AG04450 (cell line): ENCODE measurements at regions not wholly inside any gene's neighbourhood (a gene's known extent, or its start where the extent isn't known, plus 50 kb on each side); places are given as distances from the start of the nearest gene placed in this dataset.

Experiments
- CTCF ChIA-PET: fragments of 300-600, 350-600 bp; formaldehyde crosslinking; extraction: SDS; loops from one replicate; lab custom pipeline; 2022; ENCODE audit warnings: antibody characterized with exemption, inconsistent platforms; lab: Charles Lee
- POLR2A ChIA-PET: fragments of 350-600 bp; formaldehyde crosslinking; extraction: SDS; loops from one replicate; lab custom pipeline; 2021; ENCODE audit warnings: antibody characterized with exemption, inconsistent platforms; lab: Yijun Ruan, JAX
- DNase-seq: peaks from one replicate; pipeline ENCODE4 v3.0.0-alpha.2; 2011; ENCODE audit warnings: low read depth, low spot score
- H3K27ac ChIP-seq: one replicate; pipeline ENCODE4 v1.5.1; 2012; ENCODE audit warnings: low read depth, low read length, control low read depth
- H3K27me3 ChIP-seq: one replicate; pipeline ENCODE4 v1.6.0; 2012; ENCODE audit warnings: low read length; ENCODE audit not compliant: control insufficient read depth, insufficient read depth
- H3K4me3 ChIP-seq: 2 replicates; pipeline ENCODE4 v1.5.1; 2011; ENCODE audit warnings: mild to moderate bottlenecking, low read depth, low read length, control low read depth
- H3K9me3 ChIP-seq: 2 replicates; pipeline ENCODE4 v1.5.1; 2012; ENCODE audit warnings: low read length; ENCODE audit not compliant: control insufficient read depth, insufficient read depth
- TF ChIP-seq, protein P1 (sequence below): IDR thresholded peaks from 2 replicates; pipeline ENCODE4 v1.5.1; 2011; ENCODE audit warnings: low read depth, low read length, control low read depth, inconsistent platforms

DNA sequence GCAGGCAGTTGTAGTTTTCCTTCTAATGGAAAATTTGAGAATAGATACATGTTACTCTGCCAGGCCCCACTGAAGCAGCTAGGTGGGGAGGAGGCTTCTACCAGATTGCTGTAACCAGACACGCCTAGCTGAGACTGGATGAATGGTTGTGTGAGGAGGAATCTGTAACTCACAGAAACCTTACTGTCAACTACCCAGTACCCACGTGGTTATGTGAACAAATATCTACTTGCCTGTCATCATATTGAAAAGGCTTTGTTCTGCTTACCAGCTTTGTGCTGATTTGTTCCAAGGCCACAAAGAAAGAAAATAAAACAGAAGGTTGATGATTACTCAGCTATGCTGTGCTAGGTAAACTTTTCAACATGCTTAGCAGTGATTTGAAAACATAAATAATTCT, 167.2 kb downstream of the CAPZA3 start:
- Histone ChIP-seq H3K27me3 (no peaks in the 10 kb centered on the region), H3K9me3 (no peaks in the 10 kb centered on the region; the same call in 1 of the 2 replicates), H3K27ac (no peak overlapping the region), H3K4me3 (no peak overlapping the region)
- DNase-seq = no peak
- POLR2A ChIA-PET = no interaction called here
- CTCF ChIA-PET = no interaction called here
- TF ChIP-seq, protein P1, sequence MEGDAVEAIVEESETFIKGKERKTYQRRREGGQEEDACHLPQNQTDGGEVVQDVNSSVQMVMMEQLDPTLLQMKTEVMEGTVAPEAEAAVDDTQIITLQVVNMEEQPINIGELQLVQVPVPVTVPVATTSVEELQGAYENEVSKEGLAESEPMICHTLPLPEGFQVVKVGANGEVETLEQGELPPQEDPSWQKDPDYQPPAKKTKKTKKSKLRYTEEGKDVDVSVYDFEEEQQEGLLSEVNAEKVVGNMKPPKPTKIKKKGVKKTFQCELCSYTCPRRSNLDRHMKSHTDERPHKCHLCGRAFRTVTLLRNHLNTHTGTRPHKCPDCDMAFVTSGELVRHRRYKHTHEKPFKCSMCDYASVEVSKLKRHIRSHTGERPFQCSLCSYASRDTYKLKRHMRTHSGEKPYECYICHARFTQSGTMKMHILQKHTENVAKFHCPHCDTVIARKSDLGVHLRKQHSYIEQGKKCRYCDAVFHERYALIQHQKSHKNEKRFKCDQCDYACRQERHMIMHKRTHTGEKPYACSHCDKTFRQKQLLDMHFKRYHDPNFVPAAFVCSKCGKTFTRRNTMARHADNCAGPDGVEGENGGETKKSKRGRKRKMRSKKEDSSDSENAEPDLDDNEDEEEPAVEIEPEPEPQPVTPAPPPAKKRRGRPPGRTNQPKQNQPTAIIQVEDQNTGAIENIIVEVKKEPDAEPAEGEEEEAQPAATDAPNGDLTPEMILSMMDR = no peak

- TF ChIP-seq, protein P1 = no peak
- DNase-seq = no peak
- Histone ChIP-seq H3K27me3 (no peaks in the 10 kb centered on the region), H3K4me3 (no peak overlapping the region), H3K9me3 (no peaks in the 10 kb centered on the region; the same call in 1 of the 2 replicates), H3K27ac (no peak overlapping the region)
- ChIA-PET CTCF (no interaction called here), POLR2A (no interaction called here)
Measured at GRCh38 chr12:18906395-18906794, 168.5 kb downstream of the CAPZA3 start.

DNA sequence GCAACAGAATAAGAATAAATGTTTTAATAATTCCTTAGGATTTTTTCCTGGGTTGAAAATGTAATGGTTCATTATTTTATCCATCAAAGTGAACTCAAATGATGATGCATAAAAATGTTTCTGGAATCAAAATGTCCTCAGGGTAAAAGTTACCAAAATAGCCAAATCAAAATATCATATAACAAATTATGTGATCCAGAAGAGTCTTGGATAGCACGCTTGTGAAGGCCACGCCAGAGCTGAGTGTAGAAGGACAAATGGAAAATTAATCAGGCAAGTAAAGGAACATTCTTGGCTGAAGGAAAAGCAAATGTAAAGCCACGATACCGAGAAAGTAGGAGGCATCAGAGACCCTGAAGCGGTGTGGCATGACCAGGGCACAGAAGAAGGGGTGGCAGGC, 169.2 kb downstream of the CAPZA3 start:
- TF ChIP-seq, protein P1 = no peak

GRCh38 chr12:18907728-18908127, 169.8 kb downstream of the CAPZA3 start:
- H3K4me3 ChIP-seq = no peak overlapping the region
- TF ChIP-seq, protein P1 = no peak
- H3K27me3 ChIP-seq = no peaks in the 10 kb centered on the region
- no peak for DNase-seq
- H3K27ac ChIP-seq = no peak overlapping the region
- ChIA-PET CTCF (no interaction called here), POLR2A (no interaction called here)
- H3K9me3 ChIP-seq = no peaks in the 10 kb centered on the region; the same call in 1 of the 2 replicates

More for the DNA sequence above, 169.2 kb downstream of the CAPZA3 start:
- Histone ChIP-seq H3K9me3 (no peaks in the 10 kb centered on the region; the same call in 1 of the 2 replicates), H3K4me3 (no peak overlapping the region), H3K27me3 (no peaks in the 10 kb centered on the region), H3K27ac (no peak overlapping the region)
- CTCF ChIA-PET = no interaction called here
- POLR2A ChIA-PET = no interaction called here
- no peak for DNase-seq

DNA sequence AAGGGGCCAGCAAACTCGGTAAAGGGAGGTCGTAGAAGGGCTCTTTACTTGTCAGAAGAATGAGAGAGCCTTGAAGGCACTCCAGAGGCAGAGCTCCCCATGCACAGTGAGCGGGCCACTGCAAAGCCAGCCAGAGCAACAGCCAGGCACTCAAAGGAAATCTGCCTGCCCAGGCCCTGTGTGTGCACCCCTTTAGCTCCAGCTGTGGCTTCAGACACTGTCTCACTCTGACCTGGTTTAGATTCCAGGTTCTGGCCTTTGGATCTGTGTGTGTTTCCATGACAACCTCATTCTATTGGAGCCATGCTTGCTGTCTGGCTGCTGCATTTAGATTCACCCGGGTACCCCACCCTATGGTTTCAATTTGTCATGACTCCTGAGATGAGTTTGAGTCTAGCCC, 170.3 kb downstream of the CAPZA3 start:
- POLR2A ChIA-PET = no interaction called here
- CTCF ChIA-PET = no interaction called here

More for the DNA sequence above, 170.3 kb downstream of the CAPZA3 start:
- no peaks in the 10 kb centered on the region for H3K27me3 ChIP-seq
- no peak for DNase-seq
- no peak overlapping the region for H3K4me3 ChIP-seq
- H3K27ac ChIP-seq = no peak overlapping the region
- TF ChIP-seq, protein P1 = no peak
- H3K9me3 ChIP-seq = no peaks in the 10 kb centered on the region; the same call in 1 of the 2 replicates
